ELF-1 (cell line): ENCODE measurements at regions not wholly inside any gene's neighbourhood (a gene's known extent, or its start where the extent isn't known, plus 50 kb on each side); places are given as distances from the start of the nearest gene placed in this dataset.
"Not testable (repeated sequence)": the region's sequence is repeated elsewhere in the genome, so short reads cannot be mapped to it uniquely, and the experiment has no call there.

Experiments
- DNase-seq: peaks from one replicate; pipeline ENCODE4 v3.0.0-alpha.2; 2016; ENCODE audit warnings: low read depth, low spot score

DNA sequence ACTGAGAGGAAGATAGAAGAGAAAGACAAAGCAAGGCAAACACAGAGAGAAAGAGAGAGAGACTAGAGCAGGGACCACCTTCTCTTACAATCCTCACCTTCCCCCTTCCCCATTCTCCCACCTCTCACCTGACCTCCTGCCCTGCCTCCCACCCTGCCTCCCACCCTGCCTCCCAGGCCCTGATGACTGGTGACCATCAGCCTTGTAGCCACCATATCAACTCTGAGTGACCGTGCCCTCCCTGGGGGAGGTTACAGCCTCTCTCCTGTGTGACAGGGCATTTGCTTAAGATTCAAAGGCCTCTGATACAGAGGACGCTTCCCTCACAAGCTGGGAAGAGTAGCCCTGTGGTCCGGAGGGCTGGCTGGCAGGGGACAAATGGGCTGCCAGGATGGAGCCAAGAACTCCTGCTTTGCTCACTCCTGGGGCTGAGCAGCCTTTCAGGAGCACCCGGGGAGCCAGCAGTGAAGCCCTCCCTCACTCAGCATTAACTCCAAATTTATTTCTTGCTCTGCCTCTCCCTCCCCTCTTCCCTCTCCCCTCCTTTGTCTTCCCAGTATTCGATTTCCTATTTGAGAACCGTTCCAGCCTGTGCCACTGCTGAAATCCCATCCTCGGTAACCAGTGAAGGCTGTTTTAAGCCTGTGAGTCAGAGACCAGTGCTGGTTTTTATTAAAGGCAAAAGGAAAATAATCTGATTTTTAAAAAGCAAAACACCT lies 125.2 kb upstream of the SYT13 start:
- DNase-seq = peak; percentile 18

DNA sequence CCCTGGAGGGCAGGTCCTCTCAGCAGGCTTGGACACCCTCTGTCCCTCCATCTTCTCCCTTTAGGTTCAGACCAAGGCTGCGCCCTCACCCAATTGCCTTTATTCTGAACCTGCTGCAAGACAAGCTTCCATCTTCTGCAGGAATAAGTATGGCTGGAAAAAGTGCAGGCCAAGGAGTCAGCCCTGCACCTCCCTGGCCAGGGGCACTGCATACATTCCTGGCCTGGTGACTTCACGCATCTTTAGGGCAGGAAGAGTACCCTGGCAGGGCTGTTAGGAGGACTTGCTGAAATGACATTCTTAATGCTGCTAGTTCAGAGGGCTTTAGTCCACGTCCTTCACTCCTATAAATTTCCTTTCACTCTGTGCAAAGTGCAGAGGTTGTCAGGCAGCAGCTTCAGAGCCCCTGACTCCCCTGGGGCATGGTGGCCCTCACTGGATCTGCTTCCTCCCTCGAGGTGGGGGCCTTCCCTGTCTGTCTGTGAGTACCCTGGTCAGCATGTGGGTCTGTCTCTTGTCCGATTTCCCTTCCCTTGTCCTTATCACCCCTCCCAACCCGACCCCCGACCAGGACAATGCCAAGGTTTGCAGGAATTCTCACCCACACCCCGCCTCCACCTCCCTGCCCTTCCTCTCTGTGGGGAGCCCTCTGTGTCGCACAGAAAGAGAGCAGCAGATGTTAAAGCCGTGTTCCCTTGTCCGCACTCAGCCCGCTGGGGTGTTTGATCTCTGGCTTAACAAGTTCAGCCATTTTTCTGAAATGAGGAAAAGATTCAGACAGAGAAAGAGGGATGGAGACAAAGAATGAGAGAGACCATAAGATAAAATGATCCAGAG lies 124.5 kb upstream of the SYT13 start:
- DNase-seq = peak; percentile 36

DNA sequence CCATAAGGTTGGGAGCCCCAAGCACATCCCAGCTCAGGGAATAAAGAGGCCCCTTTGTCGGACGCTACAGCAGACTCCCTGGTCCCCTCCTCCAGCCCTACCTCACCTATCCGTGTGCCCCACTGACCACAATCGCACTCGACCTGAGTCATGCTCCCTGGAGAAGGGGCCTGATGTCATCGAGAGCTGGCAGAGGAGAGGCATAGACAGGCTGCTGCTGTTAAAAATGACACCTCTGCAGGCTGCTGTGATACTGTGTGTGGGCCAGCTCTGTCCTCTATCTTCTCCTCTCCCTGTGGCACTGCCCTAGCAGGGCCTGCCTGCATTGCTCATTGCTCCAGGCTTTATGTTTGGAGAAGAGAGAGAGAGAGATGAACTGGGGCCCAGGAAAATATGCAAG lies 123.4 kb upstream of the SYT13 start:
- DNase-seq = no peak

DNA sequence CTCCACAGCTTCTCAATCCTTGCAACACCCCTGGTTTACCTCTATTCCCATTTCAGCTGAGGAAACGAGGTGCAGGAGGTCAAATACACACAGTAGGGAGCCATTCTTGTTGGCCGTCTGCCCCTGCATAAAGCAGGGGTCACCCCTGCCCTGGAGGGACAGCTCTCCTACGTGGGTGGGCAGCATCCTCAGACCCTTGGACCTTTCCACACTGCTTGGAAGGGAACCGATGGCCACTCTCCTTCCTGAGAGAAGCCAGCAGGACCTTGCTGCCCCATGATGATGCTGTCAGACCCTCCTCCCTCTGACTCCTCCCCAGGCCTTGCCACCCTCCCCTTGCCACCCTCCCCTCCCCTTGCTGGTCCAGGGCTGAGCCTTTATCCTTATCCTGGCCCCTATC lies 121.1 kb upstream of the SYT13 start:
- DNase-seq = no peak

DNA sequence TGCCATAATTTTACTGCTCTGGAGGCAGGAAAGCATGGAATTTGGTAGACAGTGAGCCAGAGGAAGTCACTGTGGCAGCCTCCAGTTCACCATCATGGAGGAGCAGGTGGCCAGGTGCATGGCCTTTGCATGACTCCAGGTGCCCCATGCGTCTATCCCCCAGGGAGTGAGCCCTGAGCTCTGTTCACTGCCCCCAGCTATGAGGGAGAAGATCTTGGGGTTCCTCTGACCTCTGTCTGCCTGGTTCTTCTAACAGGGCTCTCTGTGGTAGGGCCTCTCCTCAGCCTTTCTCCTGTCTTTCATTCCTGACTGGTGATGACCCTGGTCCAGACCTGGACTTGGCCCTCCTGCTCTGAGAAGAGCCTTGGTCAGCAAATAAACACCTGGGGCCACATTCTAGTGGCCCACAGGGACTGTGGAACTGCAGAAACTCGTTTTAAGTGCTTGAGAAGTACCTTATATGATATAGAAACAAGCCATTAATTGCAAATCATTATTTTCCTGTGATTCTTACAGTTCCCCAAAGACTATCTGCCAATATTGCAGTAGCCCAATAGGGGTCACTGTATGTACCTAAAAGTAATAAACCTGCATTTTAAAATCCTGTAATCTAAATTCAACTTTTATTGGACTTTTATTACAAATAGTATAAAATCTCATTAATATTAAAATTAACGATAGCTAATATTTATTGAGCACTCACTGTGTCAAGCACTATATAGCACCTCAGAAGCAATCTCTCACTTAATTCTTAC lies 120.0 kb upstream of the SYT13 start:
- no peak for DNase-seq

DNA sequence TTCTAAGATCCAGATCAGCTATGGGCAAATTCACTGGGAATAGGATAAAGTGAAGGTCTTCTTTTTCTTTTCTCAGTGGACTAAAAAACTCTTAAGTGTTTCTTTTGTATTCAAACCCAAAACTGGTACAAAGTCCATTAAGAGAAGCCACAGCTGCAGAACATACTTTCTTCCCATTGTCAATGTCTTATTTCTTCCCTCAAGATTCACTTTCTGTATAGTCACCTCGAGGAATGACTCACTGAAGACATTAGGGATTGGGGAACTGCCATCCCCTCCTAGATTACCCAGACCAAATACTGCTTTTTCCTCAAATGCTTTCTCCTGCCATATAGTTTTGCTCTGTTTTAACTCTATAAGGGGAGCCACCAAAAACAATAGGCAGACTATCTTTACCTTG lies 117.4 kb upstream of the SYT13 start:
- not testable (repeated sequence) for DNase-seq

DNA sequence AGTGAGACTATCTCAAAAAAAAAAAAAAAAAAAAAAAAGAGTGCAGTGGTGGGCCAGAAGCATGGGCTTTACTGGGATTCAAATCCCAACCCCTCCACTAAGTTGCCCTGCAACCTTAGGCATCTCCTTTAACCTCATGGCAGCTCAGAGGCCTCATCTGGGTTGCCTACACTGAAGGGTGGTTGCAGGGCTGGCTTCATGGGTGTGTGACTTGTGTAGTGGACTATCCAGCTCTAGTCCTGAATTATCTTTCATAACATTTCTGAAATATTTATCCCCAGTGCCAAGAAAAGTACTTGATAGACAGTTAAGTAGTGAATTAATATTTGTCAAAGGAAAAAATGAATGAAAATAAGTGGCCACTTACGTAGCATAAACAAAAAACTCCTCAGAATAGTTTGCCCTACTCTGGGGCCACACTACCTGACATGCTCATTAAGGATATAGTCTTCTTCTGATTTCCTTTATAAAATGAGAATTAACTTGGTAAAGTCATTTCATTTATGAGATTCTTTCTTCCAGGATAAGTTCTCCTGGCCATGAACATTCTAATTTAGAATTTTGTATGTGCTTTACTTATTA lies 116.0 kb upstream of the SYT13 start:
- DNase-seq = no peak

DNA sequence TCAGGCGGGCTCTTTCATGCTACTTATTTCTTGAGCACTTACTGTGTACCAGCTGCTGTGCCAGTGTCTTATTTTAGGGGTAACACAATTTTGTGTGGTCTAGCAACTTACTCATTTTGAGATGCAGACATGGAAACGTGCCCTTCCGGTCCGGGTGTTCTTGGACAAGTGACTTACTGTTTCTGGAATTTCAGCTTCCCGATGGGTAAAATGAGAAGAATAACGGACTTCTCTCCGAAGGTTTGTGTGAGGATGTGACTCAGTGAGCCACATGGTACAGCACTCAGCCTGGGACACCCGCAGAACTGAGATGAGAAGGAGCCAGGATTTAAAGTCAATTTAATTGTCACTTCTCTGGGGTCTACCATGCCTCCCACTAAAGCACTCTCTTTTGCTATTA lies 114.5 kb upstream of the SYT13 start:
- DNase-seq = no peak

DNA sequence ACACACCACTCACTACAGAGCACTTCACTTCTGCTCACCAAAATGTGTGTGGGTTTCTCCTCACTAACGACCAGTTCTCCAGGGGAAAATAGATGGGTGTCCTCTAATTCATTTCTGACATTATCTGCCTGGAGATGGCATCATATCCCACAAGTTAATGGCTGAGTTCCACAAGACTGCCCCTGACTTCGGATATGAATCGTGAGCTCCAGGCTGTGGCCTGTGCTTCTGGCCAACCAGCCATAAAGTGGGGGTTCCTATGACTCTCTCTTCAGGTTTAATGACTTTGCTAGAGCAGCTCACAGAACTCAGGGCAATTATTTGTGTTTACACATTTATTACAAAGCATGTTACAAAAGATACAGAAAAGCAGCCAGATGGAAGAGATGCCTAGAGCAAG lies 113.0 kb upstream of the SYT13 start:
- DNase-seq = no peak

DNA sequence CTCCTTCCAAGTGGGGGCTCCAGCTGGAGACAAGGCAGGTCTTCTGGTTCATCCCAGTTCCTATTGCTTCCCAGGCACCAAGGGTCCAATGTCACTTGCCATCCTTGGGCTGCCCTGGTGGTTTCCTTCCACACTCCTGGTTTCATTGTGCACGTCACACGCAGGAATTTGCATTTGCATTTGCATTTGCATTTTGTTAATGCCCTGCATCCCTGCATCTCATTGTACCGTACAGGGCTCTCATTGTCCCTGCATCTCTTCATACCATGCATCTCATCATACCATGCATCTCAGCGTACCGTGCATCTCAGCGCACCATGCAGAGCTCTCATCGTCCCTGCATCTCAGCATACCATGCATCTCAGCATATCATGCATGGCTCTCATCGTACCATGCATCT lies 112.2 kb upstream of the SYT13 start:
- no peak for DNase-seq

DNA sequence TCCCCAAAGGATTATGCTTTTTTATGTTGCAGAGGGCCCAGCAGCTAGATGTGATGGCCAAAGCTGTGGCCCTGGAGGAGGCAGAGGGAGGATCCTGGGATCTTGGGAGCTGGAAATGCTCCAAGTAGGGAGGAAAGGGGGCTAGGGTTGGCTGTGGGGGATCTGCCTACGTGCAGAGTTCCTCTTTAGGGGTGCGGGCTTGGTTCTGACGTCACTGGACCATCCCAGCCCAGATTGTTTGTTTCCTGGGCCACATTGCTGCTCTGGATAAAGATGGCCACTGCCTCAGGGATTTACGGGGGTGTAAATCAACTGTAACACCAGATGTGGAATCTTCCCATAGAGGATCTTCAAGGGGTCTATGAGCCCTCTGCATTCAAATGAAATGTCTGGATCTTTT lies 110.3 kb upstream of the SYT13 start:
- DNase-seq = no peak

DNA sequence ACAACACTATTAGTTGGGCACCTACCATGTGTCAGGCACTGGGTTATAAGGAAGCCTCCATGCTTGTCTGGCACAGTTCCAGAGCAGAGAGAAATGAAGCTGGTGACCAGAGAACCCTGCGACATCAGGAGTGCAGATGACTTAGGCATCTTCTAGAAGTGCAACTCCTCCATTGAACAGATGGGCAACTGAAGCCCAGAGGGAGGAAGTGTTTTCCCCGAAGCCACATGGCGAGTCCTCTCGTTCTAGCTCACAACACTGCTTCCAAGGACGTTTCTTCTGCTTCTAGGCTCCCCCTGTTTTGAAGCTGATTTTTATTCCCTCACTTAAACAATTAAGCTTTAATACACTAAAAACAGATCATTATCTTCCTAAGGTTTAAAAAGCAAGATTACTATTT lies 109.8 kb upstream of the SYT13 start:
- no peak for DNase-seq

DNA sequence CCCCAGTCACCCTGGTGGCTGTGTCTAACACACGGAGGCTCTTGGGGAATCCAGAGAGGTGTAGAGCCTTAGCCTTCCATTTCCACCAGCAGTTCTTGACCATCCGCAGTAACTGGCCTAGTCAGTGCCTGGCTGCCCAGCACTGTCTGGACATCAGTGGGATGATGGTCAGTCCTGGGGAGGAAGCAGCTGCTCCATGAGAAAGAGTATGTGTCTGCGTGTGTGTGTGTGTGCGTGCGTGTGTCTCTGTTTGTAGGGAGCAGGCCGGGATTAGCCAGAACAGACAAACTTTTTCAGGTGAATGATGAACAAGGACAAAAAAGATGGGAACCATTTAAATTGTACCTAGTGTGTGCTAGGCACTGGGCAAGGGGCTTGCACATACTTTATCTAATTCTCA lies 109.3 kb upstream of the SYT13 start:
- DNase-seq = no peak

DNA sequence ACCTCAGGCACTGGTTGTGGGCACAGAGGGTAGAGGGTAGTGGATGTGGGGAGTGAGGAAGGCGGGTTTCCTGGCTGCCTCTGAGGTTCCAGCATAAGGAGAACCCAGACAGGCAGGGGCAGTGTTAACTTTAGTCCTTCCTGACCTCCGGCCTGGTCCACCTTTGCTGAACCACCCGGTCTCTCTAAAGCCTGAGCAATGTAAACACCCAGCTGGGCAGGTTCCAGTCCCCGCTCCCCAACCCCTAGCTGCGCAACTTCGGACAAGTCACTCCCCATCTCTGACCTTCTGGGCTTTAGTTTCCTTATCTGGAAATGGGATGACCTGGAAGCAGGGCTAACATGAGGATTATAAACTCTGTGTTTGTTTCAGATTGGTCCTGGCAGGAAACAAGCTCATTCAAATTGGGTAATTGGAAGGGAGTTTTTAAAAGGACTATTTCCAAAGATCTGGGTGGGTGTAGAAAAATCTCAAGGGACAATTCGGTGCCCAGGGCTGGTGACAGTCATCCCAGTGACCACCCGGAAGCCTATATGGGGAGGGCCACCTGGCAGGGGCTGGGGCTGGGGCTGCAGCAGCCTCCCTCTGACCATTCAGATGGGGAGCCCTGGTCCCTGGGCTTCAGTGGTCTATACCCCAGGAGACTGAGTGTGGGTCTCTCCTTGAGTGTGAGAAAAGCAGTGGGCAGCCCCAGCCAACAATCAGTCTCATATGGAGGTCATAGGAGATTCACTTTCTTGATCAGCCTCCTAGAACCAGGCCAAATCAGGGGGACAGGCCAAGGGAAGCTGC lies 108.3 kb upstream of the SYT13 start:
- DNase-seq = no peak

DNA sequence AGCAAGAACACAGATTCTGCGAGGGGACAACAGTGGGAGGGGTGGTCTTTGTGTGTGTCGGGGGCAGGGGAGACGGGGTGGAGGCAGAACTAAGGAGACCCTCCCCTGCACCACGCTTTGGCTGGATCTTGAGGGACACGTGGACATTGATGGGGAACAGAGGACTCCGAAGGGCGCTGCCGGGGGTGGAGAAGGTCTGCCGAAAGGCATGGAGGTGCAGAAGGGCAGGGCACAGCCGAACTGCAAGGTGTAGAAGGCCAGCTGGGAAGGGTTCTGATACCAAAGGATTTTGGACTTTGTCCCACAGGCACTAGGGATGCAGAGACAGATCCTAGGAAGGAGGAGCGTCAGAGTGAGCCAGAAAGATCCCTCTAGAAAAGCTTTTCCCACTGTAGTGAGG lies 107.7 kb upstream of the SYT13 start:
- DNase-seq = no peak

DNA sequence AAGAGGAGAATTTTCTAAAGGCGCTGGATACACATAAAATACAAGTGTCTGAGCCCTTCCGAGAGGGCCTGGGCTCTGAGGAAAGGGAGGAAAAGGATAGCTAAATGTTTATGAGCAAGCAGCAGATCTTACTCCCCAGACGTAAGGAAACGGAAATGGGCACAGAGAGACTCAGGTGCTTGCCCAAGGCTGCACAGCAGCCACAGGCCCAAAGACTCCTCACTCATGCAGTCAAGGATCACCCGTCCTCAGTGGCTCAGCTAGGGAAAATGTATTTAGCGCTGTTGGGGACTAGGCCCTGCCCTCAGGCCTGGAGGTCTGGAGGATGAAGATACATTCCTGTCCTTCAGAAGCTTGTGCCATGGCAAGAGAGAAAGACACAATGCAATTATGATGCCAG lies 107.2 kb upstream of the SYT13 start:
- DNase-seq = no peak

DNA sequence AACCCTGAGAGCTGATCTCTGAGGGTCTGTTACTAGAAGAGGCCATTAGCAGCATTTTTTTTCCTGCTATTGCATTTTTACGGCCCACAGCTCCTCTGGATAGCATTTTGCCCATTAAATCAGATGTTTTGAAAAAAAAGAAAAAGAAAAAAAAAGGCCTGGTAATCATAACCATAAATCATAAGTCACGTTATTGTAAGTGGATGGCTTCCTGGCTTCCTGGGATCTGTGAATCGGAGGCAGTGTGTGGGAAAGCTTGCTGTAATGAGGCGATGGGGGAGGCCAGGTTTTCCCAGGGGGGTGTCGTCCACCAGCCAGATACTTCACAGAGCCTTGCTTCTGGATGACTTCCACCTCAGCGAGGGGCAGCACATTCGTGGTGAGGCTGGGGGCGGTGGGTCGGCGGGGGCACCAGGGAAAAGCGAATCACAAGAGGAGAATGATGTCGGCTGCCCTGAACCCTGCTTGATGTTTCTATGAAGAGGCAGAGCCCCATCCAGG lies 106.5 kb upstream of the SYT13 start:
- no peak for DNase-seq

DNA sequence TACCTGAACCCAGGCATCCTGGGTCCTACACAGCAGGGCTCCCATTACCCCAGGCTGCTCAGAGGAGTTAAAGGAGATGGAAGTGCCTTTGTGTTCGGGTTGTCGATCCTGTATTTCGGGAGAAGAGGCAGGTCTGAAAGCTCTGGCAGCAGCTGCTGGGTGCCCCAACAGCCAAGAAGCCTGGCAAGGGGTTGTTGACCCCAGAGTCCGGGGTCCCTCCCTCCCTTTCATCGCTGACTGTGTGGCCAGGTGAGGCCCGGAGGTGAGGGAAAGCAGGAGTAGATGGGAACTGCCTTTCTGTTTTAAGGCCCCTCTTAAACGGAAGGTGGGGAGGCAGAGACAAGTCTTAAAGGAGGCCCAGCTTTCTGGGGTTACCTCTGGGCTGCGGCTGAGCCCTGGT lies 106.0 kb upstream of the SYT13 start:
- DNase-seq = no peak

DNA sequence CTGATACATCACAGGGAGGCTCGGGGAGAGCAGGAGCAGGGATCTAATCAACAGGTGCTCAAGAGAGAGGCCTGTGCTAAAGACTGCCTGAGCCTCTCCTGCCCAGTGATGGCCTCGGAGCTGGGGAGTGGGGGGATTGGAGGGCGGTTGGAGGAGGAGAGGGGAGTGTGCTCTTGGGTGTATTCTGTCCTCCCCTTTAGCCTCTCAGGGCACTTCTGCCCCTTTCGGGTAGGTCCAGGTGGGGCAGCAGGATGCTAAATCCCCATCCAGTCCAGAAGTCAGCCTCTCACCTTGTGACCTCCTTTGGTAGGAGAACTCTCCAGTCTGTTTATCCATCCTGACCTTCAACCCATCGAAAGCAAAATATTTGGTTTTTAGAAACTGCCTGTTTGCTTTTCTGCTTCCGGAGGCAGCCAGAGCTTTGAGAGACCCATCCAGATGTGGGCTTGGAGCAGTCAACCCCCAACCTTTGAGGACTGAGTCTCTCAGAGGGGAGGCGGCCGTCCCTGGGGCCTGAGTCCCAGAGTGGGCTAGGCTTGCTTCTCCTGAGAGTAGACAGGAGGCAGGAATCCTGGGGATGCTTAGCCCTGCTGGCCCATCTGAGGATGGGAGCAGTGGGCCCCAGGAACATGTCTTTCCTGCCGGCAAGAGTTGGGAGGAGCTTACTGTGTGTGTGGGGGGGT lies 105.2 kb upstream of the SYT13 start:
- no peak for DNase-seq

DNA sequence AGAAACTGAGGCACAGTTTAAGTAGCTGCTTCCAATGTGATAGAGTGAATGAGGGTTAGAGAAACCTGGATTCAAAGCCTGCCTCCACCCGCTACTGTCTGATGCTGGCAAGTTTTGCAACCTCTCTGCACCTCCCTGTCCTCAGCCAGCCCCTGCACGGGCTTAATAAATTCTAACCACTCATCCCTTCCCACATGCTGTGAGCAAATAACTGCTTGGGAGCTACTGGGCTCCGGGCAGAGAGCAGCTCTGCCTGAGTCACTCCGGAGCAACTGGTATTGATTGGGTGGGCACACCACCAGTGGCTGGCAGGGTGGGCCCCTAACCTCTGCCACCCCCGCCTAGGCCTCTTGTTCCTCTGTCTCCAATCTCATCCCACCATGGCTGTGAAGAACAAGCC lies 104.3 kb upstream of the SYT13 start:
- DNase-seq = no peak

DNA sequence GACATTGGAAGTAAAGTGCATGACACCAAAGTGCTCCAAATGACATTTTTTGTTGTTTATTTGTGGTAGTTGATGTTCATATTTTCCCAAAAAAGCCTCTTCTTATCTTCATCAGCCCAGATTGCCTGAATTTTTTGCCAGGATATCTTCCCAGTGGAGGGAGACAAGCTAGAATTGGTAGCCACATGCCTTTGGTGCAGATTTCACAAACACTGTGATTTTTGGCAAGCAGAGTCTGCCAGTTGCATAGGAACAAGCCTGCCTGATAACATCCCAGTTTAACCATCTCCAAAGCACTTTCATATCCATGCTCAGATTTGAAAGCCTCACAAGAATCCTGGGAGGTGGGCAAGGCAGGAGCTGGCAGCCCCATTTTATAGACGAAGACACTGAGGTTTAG lies 102.3 kb upstream of the SYT13 start:
- no peak for DNase-seq
